H1 (cell line): ENCODE measurements at regions not wholly inside any gene's neighbourhood (a gene's known extent, or its start where the extent isn't known, plus 50 kb on each side); places are given as distances from the start of the nearest gene placed in this dataset.

Experiments
- CREB1 ChIP-seq: IDR thresholded peaks from 2 replicates; pipeline ENCODE4 v1.6.1; 2012; ENCODE audit warnings: inconsistent platforms
- CTCF ChIP-seq, 3 experiments: IDR thresholded peaks; 1 replicate in 2 of 3; 2 replicates in 1 of 3; pipeline versions ENCODE4 v1.5.1 to v1.6.1; 2011; ENCODE audit warnings: low read length in 3 of 3, mild to moderate bottlenecking in 3 of 3, inconsistent platforms in 2 of 3, low read depth in 1 of 3, moderate library complexity in 1 of 3; ENCODE audit not compliant: insufficient read depth in 1 of 3; ENCODE audit errors: control extremely low read depth in 1 of 3
- EP300 ChIP-seq, 2 experiments: IDR thresholded peaks; 1 replicate in 1 of 2; 2 replicates in 1 of 2; pipeline ENCODE4 v1.6.1; 2011 to 2012; ENCODE audit warnings: low read depth in 2 of 2, low read length in 2 of 2, mild to moderate bottlenecking in 2 of 2, borderline replicate concordance in 1 of 2, inconsistent platforms in 1 of 2, moderate library complexity in 1 of 2
- EZH2 ChIP-seq: fragments of 200-600 bp; sonication (generic); IDR thresholded peaks from 2 replicates; pipeline ENCODE4 v1.7.1; 2012; ENCODE audit warnings: low read depth, mild to moderate bottlenecking, moderate library complexity, low read length, inconsistent platforms; ENCODE audit not compliant: severe bottlenecking
- GABPA ChIP-seq: IDR thresholded peaks from 2 replicates; pipeline ENCODE4 v1.6.1; 2011; ENCODE audit warnings: mild to moderate bottlenecking, low read length, moderate library complexity, borderline replicate concordance; ENCODE audit not compliant: insufficient read depth
- JUND ChIP-seq: IDR thresholded peaks from 2 replicates; pipeline ENCODE4 v1.6.1; 2011; ENCODE audit warnings: mild to moderate bottlenecking, improper control_type of control experiment, low read length
- POLR2A ChIP-seq, 2 experiments: IDR thresholded peaks; 1 replicate in 1 of 2; 2 replicates in 1 of 2; pipeline ENCODE4 v1.6.1; 2011; ENCODE audit warnings: low read depth in 2 of 2, low read length in 2 of 2, mild to moderate bottlenecking in 2 of 2; ENCODE audit errors: control extremely low read depth in 1 of 2
- POLR2AphosphoS5 ChIP-seq: IDR thresholded peaks from 2 replicates; pipeline ENCODE4 v1.6.1; 2011; ENCODE audit warnings: low read depth, low read length
- RNF2 ChIP-seq: fragments of 200-900, 300-1000 bp; sonication (generic); IDR thresholded peaks from 2 replicates; pipeline ENCODE4 v1.7.1; 2016; ENCODE audit warnings: borderline replicate concordance, low read depth, mild to moderate bottlenecking, antibody characterized with exemption, low read length; ENCODE audit not compliant: poor library complexity, severe bottlenecking; ENCODE audit errors: missing control alignments
- SRF ChIP-seq: IDR thresholded peaks from 2 replicates; pipeline ENCODE4 v1.6.1; 2011; ENCODE audit warnings: mild to moderate bottlenecking, low read depth, low read length, moderate library complexity
- TAF1 ChIP-seq: IDR thresholded peaks from 2 replicates; pipeline ENCODE4 v1.6.1; 2011; ENCODE audit warnings: mild to moderate bottlenecking, low read depth, low read length
- YY1 ChIP-seq: IDR thresholded peaks from 2 replicates; pipeline ENCODE4 v1.6.1; 2011; ENCODE audit warnings: low read depth, mild to moderate bottlenecking, low read length
- ZNF274 ChIP-seq: IDR thresholded peaks from 2 replicates; pipeline ENCODE4 v1.7.0; 2012; ENCODE audit warnings: low read length, borderline replicate concordance; ENCODE audit errors: extremely low read depth

GRCh38 chr7:120055300-120055699 lies 217.7 kb upstream of the KCND2 start:
- TF ChIP-seq CREB1 (no peak), YY1 (no peak), RNF2 (no peak), CTCF (IDR thresholded peaks at IDR 0.05; ENCODE audit: control extremely low read depth in 1 of 3, insufficient read depth in 1 of 3, low read depth in 1 of 3, low read length in 3 of 3) (no peak), GABPA (no peak), SRF (no peak), EP300 (IDR thresholded peaks at IDR 0.05; ENCODE audit: borderline replicate concordance in 1 of 2, low read depth in 2 of 2, low read length in 2 of 2) (no peak), POLR2AphosphoS5 (no peak), ZNF274 (no peak), JUND (no peak), POLR2A (IDR thresholded peaks at IDR 0.05; ENCODE audit: control extremely low read depth in 1 of 2, low read depth in 2 of 2, low read length in 2 of 2) (no peak), TAF1 (no peak), EZH2 (no peak)
